ENCODE measurements at regions not wholly inside any gene's neighbourhood (a gene's known extent, or its start where the extent isn't known, plus 50 kb on each side); places are given as distances from the start of the nearest gene placed in this dataset.

GRCh38 chr14:81584495-81584894 is 50.8 kb upstream of the SEL1L start:
- no peak for TF ChIP-seq CTCF (IDR thresholded peaks at IDR 0.05; ENCODE audit: insufficient read depth, low read length, severe bottlenecking)
- Histone ChIP-seq H3K36me3 (ENCODE audit: control insufficient read depth, insufficient read depth, low read length) (no peaks in the 10 kb centered on the region), H3K27me3 (ENCODE audit: control insufficient read depth, insufficient read depth, low read length) (no peaks in the 10 kb centered on the region), H3K4me3 (ENCODE audit: low read depth, low read length) (no peak overlapping the region)
- FAIRE-seq (no peak), DNase-seq (ENCODE audit: low read depth) (no peak)

GRCh38 chr14:81589381-81590065 is 55.9 kb upstream of the SEL1L start:
- DNase-seq (ENCODE audit: low read depth) = peak; percentile 3
- H3K36me3 ChIP-seq (ENCODE audit: control insufficient read depth, insufficient read depth, low read length) = no peaks in the 10 kb centered on the region
- no peak for TF ChIP-seq CTCF (IDR thresholded peaks at IDR 0.05; ENCODE audit: insufficient read depth, low read length, severe bottlenecking)
- H3K27me3 ChIP-seq (ENCODE audit: control insufficient read depth, insufficient read depth, low read length) = no peaks in the 10 kb centered on the region
- FAIRE-seq = no peak
- H3K4me3 ChIP-seq (ENCODE audit: low read depth, low read length) = no peak overlapping the region

- no peak for DNase-seq (ENCODE audit: low read depth)
- peak; percentile 7 for FAIRE-seq
- H3K36me3 ChIP-seq (ENCODE audit: control insufficient read depth, insufficient read depth, low read length) = no peaks in the 10 kb centered on the region
- no peaks in the 10 kb centered on the region for H3K27me3 ChIP-seq (ENCODE audit: control insufficient read depth, insufficient read depth, low read length)
- no peak overlapping the region for H3K4me3 ChIP-seq (ENCODE audit: low read depth, low read length)
- no peak for TF ChIP-seq CTCF (IDR thresholded peaks at IDR 0.05; ENCODE audit: insufficient read depth, low read length, severe bottlenecking)
Measured at GRCh38 chr14:81591266-81591665, 57.6 kb upstream of the SEL1L start.

GRCh38 chr14:81594012-81594411 is 60.4 kb upstream of the SEL1L start:
- DNase-seq (ENCODE audit: low read depth) (peak; percentile 1), FAIRE-seq (no peak)
- Histone ChIP-seq H3K4me3 (ENCODE audit: low read depth, low read length) (no peak overlapping the region), H3K36me3 (ENCODE audit: control insufficient read depth, insufficient read depth, low read length) (no peaks in the 10 kb centered on the region), H3K27me3 (ENCODE audit: control insufficient read depth, insufficient read depth, low read length) (no peaks in the 10 kb centered on the region)
- no peak for TF ChIP-seq CTCF (IDR thresholded peaks at IDR 0.05; ENCODE audit: insufficient read depth, low read length, severe bottlenecking)

- Histone ChIP-seq H3K4me3 (ENCODE audit: low read depth, low read length) (no peak overlapping the region), H3K27me3 (ENCODE audit: control insufficient read depth, insufficient read depth, low read length) (no peaks in the 10 kb centered on the region), H3K36me3 (ENCODE audit: control insufficient read depth, insufficient read depth, low read length) (no peaks in the 10 kb centered on the region)
- DNase-seq (ENCODE audit: low read depth) = no peak
- no peak for FAIRE-seq
- no peak for TF ChIP-seq CTCF (IDR thresholded peaks at IDR 0.05; ENCODE audit: insufficient read depth, low read length, severe bottlenecking)
Measured at GRCh38 chr14:81605660-81606059, 72.0 kb upstream of the SEL1L start.
